NCI-H524 treated with DMSO at 0.1 percent for 48 hours (cell line): ENCODE measurements at regions not wholly inside any gene's neighbourhood (a gene's known extent, or its start where the extent isn't known, plus 50 kb on each side); places are given as distances from the start of the nearest gene placed in this dataset.
"Not testable (repeated sequence)": the region's sequence is repeated elsewhere in the genome, so short reads cannot be mapped to it uniquely, and the experiment has no call there.

Source experiments
- DNase-seq: peaks from one replicate; lab custom pipeline; 2025; lab: John Stamatoyannopoulos, UW

GRCh38 chr17:20387549-20387948 is 79.8 kb downstream of the LGALS9B start:
- not testable (repeated sequence) for DNase-seq

GRCh38 chr17:20381358-20382300 is 85.7 kb downstream of the LGALS9B start:
- DNase-seq, result peak; percentile 10

GRCh38 chr17:20380625-20381024 is 86.7 kb downstream of the LGALS9B start:
- DNase-seq, result not testable (repeated sequence)

- not testable (repeated sequence) for DNase-seq
Observed at GRCh38 chr17:20379251-20379650, 88.1 kb downstream of the LGALS9B start.

GRCh38 chr17:20376642-20377041 is 90.7 kb downstream of the LGALS9B start:
- DNase-seq, result peak; percentile 9

- DNase-seq, result not testable (repeated sequence)
Observed at GRCh38 chr17:20375745-20376144, 91.6 kb downstream of the LGALS9B start.
